GM18520 (cell line): ENCODE measurements at regions not wholly inside any gene's neighbourhood (a gene's known extent, or its start where the extent isn't known, plus 50 kb on each side); places are given as distances from the start of the nearest gene placed in this dataset.

Experiments
- ATAC-seq: cut with Tn5 transposase; IDR thresholded peaks from one replicate; pipeline ENCODE4 v1.9.1; 2021; ENCODE audit not compliant: unreplicated experiment

- no peak for ATAC-seq
Measured at GRCh38 chr5:57857696-57858095, 375.1 kb upstream of the ACTBL2 start.

DNA sequence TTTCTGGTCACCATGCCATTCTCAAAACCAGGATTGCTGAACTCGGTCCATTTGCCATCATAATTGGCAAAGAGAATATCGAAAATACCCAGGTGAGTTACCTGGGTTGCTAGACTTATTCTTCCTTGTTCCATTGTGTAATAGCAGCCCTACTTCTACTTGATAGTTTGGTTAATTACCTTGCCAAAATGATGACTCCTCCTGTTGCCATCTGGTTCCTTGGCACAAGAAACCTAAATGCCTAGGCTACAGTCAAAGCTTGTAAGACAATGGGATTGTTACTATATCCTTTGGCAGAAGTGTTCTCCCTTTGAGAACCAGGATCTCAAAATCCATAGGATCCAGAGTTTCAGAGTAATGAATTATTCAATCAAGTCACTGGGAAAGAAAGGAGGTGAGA lies 373.2 kb upstream of the ACTBL2 start:
- no peak for ATAC-seq

GRCh38 chr5:57853929-57854697 lies 371.5 kb upstream of the ACTBL2 start:
- ATAC-seq, result no peak

- no peak for ATAC-seq
Measured at GRCh38 chr5:57850109-57850508, 367.5 kb upstream of the ACTBL2 start.

DNA sequence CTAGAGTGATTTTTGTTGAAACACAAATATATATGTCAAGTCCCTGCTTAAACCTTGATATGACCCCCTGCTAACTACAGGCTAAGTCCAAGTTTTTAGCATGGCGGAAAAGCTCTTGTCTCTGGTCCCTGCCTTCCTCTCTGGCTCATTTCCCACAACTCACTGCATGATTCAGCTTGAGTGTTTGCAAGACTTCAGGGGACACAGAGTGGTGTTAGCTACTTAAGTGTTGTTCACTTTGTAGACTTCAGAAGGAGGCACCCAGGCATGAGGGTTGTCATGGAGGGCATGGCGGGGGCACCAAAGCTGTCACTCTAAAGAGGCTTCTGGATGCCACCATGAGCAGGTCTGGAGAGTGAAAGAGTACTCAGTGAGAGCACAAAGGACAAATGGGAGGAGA lies 362.4 kb upstream of the ACTBL2 start:
- ATAC-seq, result no peak

GRCh38 chr5:57844410-57844809 lies 361.8 kb upstream of the ACTBL2 start:
- no peak for ATAC-seq

GRCh38 chr5:57843059-57843367 lies 360.4 kb upstream of the ACTBL2 start:
- ATAC-seq, result no peak

- ATAC-seq, result no peak
Measured at GRCh38 chr5:57842364-57843058, 359.9 kb upstream of the ACTBL2 start.

DNA sequence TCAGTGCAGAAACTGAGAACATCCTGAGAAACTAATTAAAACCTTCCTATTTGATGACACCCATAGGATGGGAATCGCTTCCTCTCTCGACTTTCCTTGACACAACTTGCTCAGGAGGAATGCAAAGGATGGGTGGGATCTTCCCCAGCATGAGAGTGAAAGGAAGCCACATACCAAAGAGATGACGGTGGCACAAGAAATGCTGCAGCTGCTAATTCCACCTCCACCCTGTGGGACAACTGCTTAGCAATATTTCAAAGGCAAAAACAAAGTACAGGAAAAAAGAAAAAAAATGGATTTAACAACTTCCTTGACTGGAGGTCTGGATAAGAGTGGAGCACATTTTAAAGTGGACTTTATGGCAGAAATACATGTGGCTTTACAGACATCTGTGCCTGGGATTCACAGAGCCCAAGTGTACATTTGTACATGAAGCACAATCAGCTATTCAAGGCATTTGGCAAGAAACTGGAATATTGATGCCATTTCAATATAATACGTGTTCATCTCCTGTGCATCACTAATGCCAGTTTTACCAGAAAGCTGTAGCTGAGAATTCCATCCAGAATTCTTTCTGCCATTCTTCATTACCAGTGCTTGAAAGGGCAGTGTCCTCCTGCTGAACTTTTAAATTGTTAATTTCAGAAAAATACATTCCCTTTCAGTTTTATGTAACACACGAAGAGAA lies 359.2 kb upstream of the ACTBL2 start:
- ATAC-seq, result no peak

DNA sequence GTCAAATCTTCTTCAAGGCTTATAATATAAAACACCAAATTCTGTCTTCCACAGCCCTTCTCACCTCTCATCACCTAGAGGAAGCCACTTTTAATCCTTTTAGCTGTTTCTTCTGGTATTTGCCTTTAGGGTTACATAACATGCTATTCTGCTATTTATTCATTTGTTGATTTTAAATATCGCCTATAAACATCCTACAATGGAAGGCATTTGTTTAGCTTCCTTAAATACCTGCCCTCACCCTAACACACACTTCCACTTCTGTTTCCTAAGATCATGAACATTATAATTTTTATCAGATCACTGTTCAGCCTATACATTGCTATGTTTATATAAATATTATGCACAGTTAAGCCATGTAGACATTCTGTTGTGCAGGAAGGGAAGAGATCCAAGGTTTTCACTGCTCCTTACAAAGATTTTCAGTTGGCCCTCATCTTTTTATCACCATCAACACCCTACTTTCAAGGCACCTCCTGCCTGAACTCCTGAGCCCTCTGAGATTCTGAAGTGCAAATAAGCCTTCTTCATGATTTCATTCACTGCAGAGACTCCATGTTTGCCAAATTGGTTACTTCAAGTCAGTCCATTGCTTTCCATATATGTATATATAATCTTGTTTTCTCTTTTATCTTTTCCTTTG lies 356.9 kb upstream of the ACTBL2 start:
- ATAC-seq, result no peak

- no peak for ATAC-seq
Measured at GRCh38 chr5:57839025-57839424, 356.4 kb upstream of the ACTBL2 start.

- no peak for ATAC-seq
Measured at GRCh38 chr5:57836921-57837320, 354.3 kb upstream of the ACTBL2 start.

GRCh38 chr5:57836331-57836730 lies 353.7 kb upstream of the ACTBL2 start:
- ATAC-seq, result no peak

- ATAC-seq, result no peak
Measured at GRCh38 chr5:57834829-57835608, 352.4 kb upstream of the ACTBL2 start.

DNA sequence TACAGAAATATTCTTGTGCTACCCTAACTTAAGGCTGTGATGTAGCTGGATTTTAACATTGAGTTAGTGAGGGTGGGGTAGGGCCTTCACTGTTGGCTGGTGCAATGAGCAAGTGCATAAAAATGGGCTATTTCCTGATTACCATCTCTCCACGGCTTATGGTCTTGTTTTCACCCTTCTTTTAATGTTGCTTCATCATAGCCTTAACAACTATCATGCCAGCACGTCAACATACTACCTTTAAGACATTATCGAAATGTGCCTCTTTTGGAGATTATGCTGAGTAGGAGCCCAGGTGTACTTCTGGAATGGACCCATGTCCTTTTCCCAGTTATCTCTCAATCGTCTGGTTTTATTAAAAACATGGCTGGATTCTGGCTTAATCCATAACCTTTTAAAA lies 350.9 kb upstream of the ACTBL2 start:
- ATAC-seq, result no peak

- ATAC-seq, result no peak
Measured at GRCh38 chr5:57832875-57833274, 350.3 kb upstream of the ACTBL2 start.

- ATAC-seq, result no peak
Measured at GRCh38 chr5:57831932-57832331, 349.3 kb upstream of the ACTBL2 start.

- no peak for ATAC-seq
Measured at GRCh38 chr5:57831090-57831489, 348.5 kb upstream of the ACTBL2 start.

DNA sequence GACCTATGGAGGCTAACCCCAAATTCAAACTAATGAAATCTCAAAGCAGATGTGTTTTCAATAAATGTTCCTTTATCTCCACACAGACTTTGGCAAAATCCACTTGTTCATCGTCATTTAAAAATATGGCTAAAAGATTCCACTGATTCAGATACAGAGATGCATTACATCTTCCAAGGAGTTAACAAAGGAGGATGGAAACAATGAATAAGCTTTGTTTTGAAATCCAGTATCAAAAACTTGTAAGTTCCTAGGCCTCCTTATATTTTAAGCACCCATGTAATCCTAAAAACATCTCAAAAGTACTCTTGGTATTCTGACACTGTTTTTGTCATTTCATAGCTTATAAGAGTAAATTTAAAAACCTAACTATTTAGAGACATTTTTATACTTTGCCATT lies 345.6 kb upstream of the ACTBL2 start:
- no peak for ATAC-seq

DNA sequence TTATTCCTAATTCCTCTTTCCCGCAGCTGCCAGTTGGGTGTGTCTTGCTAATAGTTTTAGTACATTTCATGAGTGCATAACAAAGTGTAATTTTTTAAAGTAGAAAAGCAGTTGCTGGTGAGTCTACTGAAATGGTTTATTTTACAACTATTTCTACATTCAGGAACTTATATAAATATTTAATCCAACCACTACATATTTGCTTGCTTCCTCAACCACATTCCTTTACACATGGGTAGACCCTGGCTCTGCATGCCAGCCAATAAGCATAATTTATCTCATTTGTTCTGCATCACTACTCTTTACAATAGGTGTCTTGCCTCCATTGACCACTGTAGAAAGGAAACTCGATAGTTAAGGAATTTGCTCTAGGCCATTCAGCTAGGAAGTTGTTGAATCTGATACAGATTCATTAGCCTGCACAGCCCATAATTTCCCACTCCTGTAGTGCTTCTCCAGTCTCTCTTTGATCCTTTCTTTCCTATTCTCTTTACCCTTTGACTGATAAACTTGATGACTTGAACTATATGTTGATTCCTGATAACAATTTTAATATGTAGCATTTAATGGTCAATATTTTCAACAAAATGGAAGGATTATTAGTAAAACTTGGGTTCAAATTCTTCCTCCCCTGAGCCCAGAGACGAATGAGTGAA lies 342.5 kb upstream of the ACTBL2 start:
- ATAC-seq, result no peak
